ENCODE measurements at regions not wholly inside any gene's neighbourhood (a gene's known extent, or its start where the extent isn't known, plus 50 kb on each side); places are given as distances from the start of the nearest gene placed in this dataset.
A peak's percentile ranks its signal among the peaks of the same experiment; 100 is the strongest.

GRCh38 chr22:48085901-48086645, 1323.6 kb downstream of the TBC1D22A start:
- peak; percentile 13 for DNase-seq
- Histone ChIP-seq H3K4me3 (no peak overlapping the region), H3K9me3 (no peaks in the 10 kb centered on the region), H3K27ac (no peak overlapping the region), H3K27me3 (no peaks in the 10 kb centered on the region), H3K4me1 (peaks cover 0 to 22% (median 22%) of the 10 kb centered on the region in 4 donors), H3K36me3 (no peaks in the 10 kb centered on the region)
- TF ChIP-seq POLR2AphosphoS5 (IDR thresholded peaks at IDR 0.05): no peak
- no peak for TF ChIP-seq EP300 (IDR thresholded peaks at IDR 0.05)
- TF ChIP-seq POLR2A (IDR thresholded peaks at IDR 0.05): no peak
- no peak for TF ChIP-seq CTCF (IDR thresholded peaks at IDR 0.05)
- WGBS, 2 donors: 77 to 85% methylated on average over 8 of the region's 8 CpGs
- intact Hi-C loops (cut with DNase I): no loop called here

- Histone ChIP-seq H3K4me1 (peaks cover 0 to 8% (median 8%) of the 10 kb centered on the region in 4 donors), H3K4me3 (no peak overlapping the region), H3K9me3 (no peaks in the 10 kb centered on the region), H3K27ac (no peak overlapping the region), H3K27me3 (no peaks in the 10 kb centered on the region), H3K36me3 (no peaks in the 10 kb centered on the region)
- TF ChIP-seq EP300 (IDR thresholded peaks at IDR 0.05) (no peak), POLR2AphosphoS5 (IDR thresholded peaks at IDR 0.05) (no peak), POLR2A (IDR thresholded peaks at IDR 0.05) (no peak), CTCF (IDR thresholded peaks at IDR 0.05) (no peak)
- 62 to 82% methylated on average over 11 of the region's 11 CpGs for WGBS, 2 donors
- intact Hi-C loops (cut with DNase I): no loop called here
- peak; percentile 26 for DNase-seq
Measured at GRCh38 chr22:48084729-48085050, 1322.2 kb downstream of the TBC1D22A start.

DNA sequence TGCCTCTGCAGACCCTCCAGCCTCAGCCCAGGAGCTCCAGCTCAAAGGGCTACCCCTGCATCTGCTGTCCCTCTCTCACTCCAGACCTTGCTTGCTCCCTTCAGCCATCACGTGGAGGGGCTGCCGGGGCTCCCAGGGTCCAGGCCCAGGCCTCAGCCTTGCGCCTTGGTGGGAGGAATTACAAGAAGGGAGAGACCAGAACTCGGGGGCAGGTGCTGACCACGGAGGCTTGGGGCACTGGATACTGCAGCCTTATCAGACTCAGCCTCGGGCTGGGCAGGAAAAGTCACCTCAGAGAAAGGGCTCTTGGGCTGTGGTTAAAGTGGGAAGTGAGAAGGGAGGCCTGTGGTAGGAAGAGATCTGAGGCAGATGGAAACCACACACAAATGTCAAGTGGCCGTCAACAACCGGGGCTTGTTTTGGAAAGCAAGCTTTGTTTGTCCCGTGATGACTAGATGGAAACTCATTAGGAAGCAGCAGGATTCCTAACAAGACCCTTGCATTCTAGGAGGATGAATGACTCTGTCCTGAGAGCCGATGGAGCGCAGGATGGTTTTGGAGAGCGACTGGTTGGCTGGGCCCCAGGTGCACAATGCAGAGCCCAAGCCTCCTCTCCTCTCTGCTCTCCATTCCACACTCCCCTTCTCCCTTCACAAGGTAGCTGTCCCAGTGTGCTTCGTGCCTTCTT, 1321.7 kb downstream of the TBC1D22A start:
- TF ChIP-seq EP300 (IDR thresholded peaks at IDR 0.05): no peak
- no peak for TF ChIP-seq POLR2AphosphoS5 (IDR thresholded peaks at IDR 0.05)
- no peak for TF ChIP-seq CTCF (IDR thresholded peaks at IDR 0.05)
- no peak for TF ChIP-seq POLR2A (IDR thresholded peaks at IDR 0.05)
- WGBS, 2 donors: 41 to 67% methylated on average over 13 of the region's 13 CpGs
- Histone ChIP-seq H3K4me3 (no peak overlapping the region), H3K4me1 (peaks cover 0 to 3% (median 3%) of the 10 kb centered on the region in 4 donors), H3K27ac (no peak overlapping the region), H3K36me3 (no peaks in the 10 kb centered on the region), H3K9me3 (no peaks in the 10 kb centered on the region), H3K27me3 (no peaks in the 10 kb centered on the region)
- peak; percentile 29 for DNase-seq
- intact Hi-C loops (cut with DNase I): no loop called here

DNA sequence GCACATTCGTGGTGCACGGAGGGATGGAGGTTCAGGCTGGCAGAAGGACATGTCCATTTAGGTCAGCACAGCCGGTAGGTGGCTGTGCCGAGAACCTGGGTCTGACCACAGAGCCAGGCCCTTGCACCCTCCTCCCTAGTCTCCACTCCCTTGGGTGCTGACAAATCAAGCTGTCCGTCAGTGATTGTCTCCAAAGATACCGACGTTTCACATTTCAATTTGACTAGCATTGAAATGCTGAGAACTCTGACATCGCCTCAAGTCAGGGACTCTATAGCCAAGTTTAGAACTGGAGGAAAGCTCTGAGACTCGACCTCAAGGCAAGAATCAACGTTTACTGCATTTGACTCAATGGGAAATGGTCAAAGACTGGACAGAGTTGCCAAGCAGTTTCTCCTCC, 1321.1 kb downstream of the TBC1D22A start:
- peak; percentile 27 for DNase-seq
- H3K27ac ChIP-seq: no peak overlapping the region
- 71 to 77% methylated on average over 10 of the region's 10 CpGs for WGBS, 2 donors
- TF ChIP-seq POLR2A (IDR thresholded peaks at IDR 0.05) (no peak), CTCF (IDR thresholded peaks at IDR 0.05) (no peak), EP300 (IDR thresholded peaks at IDR 0.05) (no peak), POLR2AphosphoS5 (IDR thresholded peaks at IDR 0.05) (no peak)
- intact Hi-C loops (cut with DNase I): no loop called here
- no peaks in the 10 kb centered on the region for H3K27me3 ChIP-seq
- no peak overlapping the region for H3K4me3 ChIP-seq
- no peaks in the 10 kb centered on the region for H3K4me1 ChIP-seq
- no peaks in the 10 kb centered on the region for H3K36me3 ChIP-seq
- H3K9me3 ChIP-seq: no peaks in the 10 kb centered on the region
